ENCODE measurements at regions not wholly inside any gene's neighbourhood (a gene's known extent, or its start where the extent isn't known, plus 50 kb on each side); places are given as distances from the start of the nearest gene placed in this dataset.

DNA sequence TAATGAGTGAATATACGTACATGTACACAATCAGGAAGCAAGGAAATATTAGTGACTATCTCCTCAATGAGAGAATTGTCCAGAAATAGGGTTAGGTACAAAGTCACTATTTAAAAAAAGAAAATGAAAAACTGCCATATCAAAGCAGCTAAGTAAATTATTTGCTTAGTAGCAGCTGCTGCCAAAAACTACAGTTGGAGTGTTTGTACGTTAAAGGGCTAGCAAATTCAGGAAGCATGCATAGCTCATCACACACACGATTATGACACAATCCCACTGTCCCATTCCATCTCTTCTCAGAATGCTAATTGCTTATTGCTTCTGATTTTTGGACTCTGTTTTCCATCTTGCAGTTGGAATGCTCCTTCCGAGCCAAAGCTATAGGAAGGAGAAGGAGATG, 2012.5 kb upstream of the LRRTM1 start:
- TF ChIP-seq, protein P1, sequence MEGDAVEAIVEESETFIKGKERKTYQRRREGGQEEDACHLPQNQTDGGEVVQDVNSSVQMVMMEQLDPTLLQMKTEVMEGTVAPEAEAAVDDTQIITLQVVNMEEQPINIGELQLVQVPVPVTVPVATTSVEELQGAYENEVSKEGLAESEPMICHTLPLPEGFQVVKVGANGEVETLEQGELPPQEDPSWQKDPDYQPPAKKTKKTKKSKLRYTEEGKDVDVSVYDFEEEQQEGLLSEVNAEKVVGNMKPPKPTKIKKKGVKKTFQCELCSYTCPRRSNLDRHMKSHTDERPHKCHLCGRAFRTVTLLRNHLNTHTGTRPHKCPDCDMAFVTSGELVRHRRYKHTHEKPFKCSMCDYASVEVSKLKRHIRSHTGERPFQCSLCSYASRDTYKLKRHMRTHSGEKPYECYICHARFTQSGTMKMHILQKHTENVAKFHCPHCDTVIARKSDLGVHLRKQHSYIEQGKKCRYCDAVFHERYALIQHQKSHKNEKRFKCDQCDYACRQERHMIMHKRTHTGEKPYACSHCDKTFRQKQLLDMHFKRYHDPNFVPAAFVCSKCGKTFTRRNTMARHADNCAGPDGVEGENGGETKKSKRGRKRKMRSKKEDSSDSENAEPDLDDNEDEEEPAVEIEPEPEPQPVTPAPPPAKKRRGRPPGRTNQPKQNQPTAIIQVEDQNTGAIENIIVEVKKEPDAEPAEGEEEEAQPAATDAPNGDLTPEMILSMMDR (IDR thresholded peaks at IDR 0.05; ENCODE audit: low read length), result no peak
- no peak for TF ChIP-seq EZH2phosphoT487 (IDR thresholded peaks at IDR 0.05; ENCODE audit: low read length)
